NB4 (cell line): ENCODE measurements at regions not wholly inside any gene's neighbourhood (a gene's known extent, or its start where the extent isn't known, plus 50 kb on each side); places are given as distances from the start of the nearest gene placed in this dataset.

Source experiments
- CTCF ChIP-seq: IDR thresholded peaks from one replicate; pipeline ENCODE4 v1.5.1; 2012; ENCODE audit warnings: low read depth, low read length
- MYC ChIP-seq: IDR thresholded peaks from 2 replicates; pipeline ENCODE4 v1.6.1; 2011; ENCODE audit warnings: low read depth, low read length
- POLR2A ChIP-seq: IDR thresholded peaks from 2 replicates; pipeline ENCODE4 v1.6.1; 2011; ENCODE audit warnings: mild to moderate bottlenecking; ENCODE audit not compliant: insufficient read length; ENCODE audit errors: extremely low read depth
- TF ChIP-seq, protein P1 (sequence below): IDR thresholded peaks from 2 replicates; pipeline ENCODE4 v1.6.1; 2011; ENCODE audit warnings: low read depth, low read length

GRCh38 chr9:99607842-99608448, 213.7 kb upstream of the NR4A3 start:
- TF ChIP-seq CTCF: no peak
- TF ChIP-seq POLR2A: no peak
- TF ChIP-seq, protein P1, sequence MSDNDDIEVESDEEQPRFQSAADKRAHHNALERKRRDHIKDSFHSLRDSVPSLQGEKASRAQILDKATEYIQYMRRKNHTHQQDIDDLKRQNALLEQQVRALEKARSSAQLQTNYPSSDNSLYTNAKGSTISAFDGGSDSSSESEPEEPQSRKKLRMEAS: no peak
- TF ChIP-seq MYC: no peak
